ENCODE measurements at regions not wholly inside any gene's neighbourhood (a gene's known extent, or its start where the extent isn't known, plus 50 kb on each side); places are given as distances from the start of the nearest gene placed in this dataset.

DNA sequence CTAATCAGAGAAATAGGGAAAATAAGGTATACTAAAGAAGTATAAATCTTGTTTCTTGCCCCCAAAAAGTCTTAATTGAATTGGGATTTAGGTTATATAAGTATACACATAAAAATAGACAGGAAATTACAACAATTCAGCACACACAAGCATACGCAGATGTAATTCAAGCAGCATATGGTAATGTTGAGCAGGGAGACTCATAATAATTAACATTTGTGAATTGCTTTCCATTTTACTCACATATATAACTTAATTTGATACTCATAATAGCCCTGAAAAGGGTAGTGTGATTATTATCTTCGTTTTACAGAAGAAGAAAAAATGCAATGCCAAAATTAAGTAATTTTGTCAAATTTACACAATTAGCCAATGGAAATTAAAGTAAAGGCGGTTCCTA is 313.5 kb upstream of the ECI2 start:
- TF ChIP-seq, protein P1, sequence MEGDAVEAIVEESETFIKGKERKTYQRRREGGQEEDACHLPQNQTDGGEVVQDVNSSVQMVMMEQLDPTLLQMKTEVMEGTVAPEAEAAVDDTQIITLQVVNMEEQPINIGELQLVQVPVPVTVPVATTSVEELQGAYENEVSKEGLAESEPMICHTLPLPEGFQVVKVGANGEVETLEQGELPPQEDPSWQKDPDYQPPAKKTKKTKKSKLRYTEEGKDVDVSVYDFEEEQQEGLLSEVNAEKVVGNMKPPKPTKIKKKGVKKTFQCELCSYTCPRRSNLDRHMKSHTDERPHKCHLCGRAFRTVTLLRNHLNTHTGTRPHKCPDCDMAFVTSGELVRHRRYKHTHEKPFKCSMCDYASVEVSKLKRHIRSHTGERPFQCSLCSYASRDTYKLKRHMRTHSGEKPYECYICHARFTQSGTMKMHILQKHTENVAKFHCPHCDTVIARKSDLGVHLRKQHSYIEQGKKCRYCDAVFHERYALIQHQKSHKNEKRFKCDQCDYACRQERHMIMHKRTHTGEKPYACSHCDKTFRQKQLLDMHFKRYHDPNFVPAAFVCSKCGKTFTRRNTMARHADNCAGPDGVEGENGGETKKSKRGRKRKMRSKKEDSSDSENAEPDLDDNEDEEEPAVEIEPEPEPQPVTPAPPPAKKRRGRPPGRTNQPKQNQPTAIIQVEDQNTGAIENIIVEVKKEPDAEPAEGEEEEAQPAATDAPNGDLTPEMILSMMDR (IDR thresholded peaks at IDR 0.05): no peak
- TF ChIP-seq POLR2A (IDR thresholded peaks at IDR 0.05): no peak

Measured in adrenal gland (tissue), 5 donors.